HG03565 (cell line): ENCODE measurements at regions not wholly inside any gene's neighbourhood (a gene's known extent, or its start where the extent isn't known, plus 50 kb on each side); places are given as distances from the start of the nearest gene placed in this dataset.
"Not testable (repeated sequence)": the region's sequence is repeated elsewhere in the genome, so short reads cannot be mapped to it uniquely, and the experiment has no call there.

Experiments
- ATAC-seq: cut with Tn5 transposase; IDR thresholded peaks from one replicate; pipeline ENCODE4 v1.9.1; 2021; ENCODE audit warnings: mild to moderate bottlenecking, moderate library complexity; ENCODE audit not compliant: unreplicated experiment

GRCh38 chr18:10162340-10162739, 248.5 kb downstream of the VAPA start:
- no peak for ATAC-seq

GRCh38 chr18:10164271-10165071, 250.7 kb downstream of the VAPA start:
- no peak for ATAC-seq

GRCh38 chr18:10166164-10166807, 252.5 kb downstream of the VAPA start:
- no peak for ATAC-seq

- no peak for ATAC-seq
Observed at GRCh38 chr18:10167759-10168158, 253.9 kb downstream of the VAPA start.

- ATAC-seq: no peak
Observed at GRCh38 chr18:10168477-10168876, 254.7 kb downstream of the VAPA start.

- ATAC-seq: no peak
Observed at GRCh38 chr18:10169064-10169562, 255.3 kb downstream of the VAPA start.

- no peak for ATAC-seq
Observed at GRCh38 chr18:10169814-10170213, 256.0 kb downstream of the VAPA start.

GRCh38 chr18:10170375-10170774, 256.6 kb downstream of the VAPA start:
- no peak for ATAC-seq

GRCh38 chr18:10175333-10175732, 261.5 kb downstream of the VAPA start:
- ATAC-seq: not testable (repeated sequence)

GRCh38 chr18:10179326-10179725, 265.5 kb downstream of the VAPA start:
- ATAC-seq: not testable (repeated sequence)

- ATAC-seq: no peak
Observed at GRCh38 chr18:10182009-10182624, 268.3 kb downstream of the VAPA start.

GRCh38 chr18:10184776-10185175, 269.7 kb upstream of the APCDD1 start:
- ATAC-seq: no peak

GRCh38 chr18:10188971-10189810, 265.2 kb upstream of the APCDD1 start:
- ATAC-seq: no peak

GRCh38 chr18:10190564-10190963, 263.9 kb upstream of the APCDD1 start:
- no peak for ATAC-seq

GRCh38 chr18:10193444-10193843, 261.0 kb upstream of the APCDD1 start:
- ATAC-seq: no peak

GRCh38 chr18:10194592-10194991, 259.8 kb upstream of the APCDD1 start:
- ATAC-seq: no peak

- ATAC-seq: no peak
Observed at GRCh38 chr18:10195529-10195928, 258.9 kb upstream of the APCDD1 start.

GRCh38 chr18:10197097-10197496, 257.3 kb upstream of the APCDD1 start:
- no peak for ATAC-seq

GRCh38 chr18:10201226-10201625, 253.2 kb upstream of the APCDD1 start:
- ATAC-seq: no peak

- ATAC-seq: no peak
Observed at GRCh38 chr18:10201659-10202058, 252.8 kb upstream of the APCDD1 start.

- ATAC-seq: no peak
Observed at GRCh38 chr18:10202845-10203321, 251.6 kb upstream of the APCDD1 start.
